ENCODE measurements at regions not wholly inside any gene's neighbourhood (a gene's known extent, or its start where the extent isn't known, plus 50 kb on each side); places are given as distances from the start of the nearest gene placed in this dataset.

- H3K27ac ChIP-seq: peak overlapping the region; percentile 4 to 73 (median 60)
- H3K27me3 ChIP-seq: peaks cover 0 to 7% (median 0%) of the 10 kb centered on the region in 4 donors
- no peak for DNase-seq
- intact Hi-C loops (cut with DNase I): no loop called here
- 57 to 61% methylated on average over 2 of the region's 2 CpGs for WGBS, 2 donors
- H3K36me3 ChIP-seq: no peaks in the 10 kb centered on the region
- no peak for TF ChIP-seq CTCF (IDR thresholded peaks at IDR 0.05)
- no peak for TF ChIP-seq POLR2A (IDR thresholded peaks at IDR 0.05)
- H3K9me3 ChIP-seq: no peaks in the 10 kb centered on the region
- peaks cover 0 to 45% (median 4%) of the 10 kb centered on the region in 3 donors for H3K4me1 ChIP-seq
- H3K4me3 ChIP-seq: no peak overlapping the region
These were observed 158.9 kb downstream of the COL6A3 start for GRCh38 chr2:237254911-237255578.

GRCh38 chr2:237256887-237257286, 157.1 kb downstream of the COL6A3 start:
- no peak overlapping the region for H3K4me3 ChIP-seq
- intact Hi-C loops (cut with DNase I): no loop called here
- peaks cover 0 to 45% (median 4%) of the 10 kb centered on the region in 3 donors for H3K4me1 ChIP-seq
- H3K9me3 ChIP-seq: no peaks in the 10 kb centered on the region
- DNase-seq: no peak
- peaks cover 0 to 7% (median 0%) of the 10 kb centered on the region in 4 donors for H3K27me3 ChIP-seq
- TF ChIP-seq CTCF (IDR thresholded peaks at IDR 0.05) (no peak), POLR2A (IDR thresholded peaks at IDR 0.05) (no peak)
- 19 to 63% methylated on average over 2 to 4 of the region's 4 CpGs for WGBS, 2 donors
- H3K36me3 ChIP-seq: no peaks in the 10 kb centered on the region
- peak overlapping the region in 3 of 4 donors; percentile 64 to 87 (median 73) for H3K27ac ChIP-seq

GRCh38 chr2:237257471-237257951, 156.5 kb downstream of the COL6A3 start:
- Histone ChIP-seq H3K27me3 (peaks cover 0 to 7% (median 0%) of the 10 kb centered on the region in 4 donors), H3K36me3 (no peaks in the 10 kb centered on the region), H3K4me1 (peaks cover 0 to 45% (median 4%) of the 10 kb centered on the region in 3 donors), H3K9me3 (no peaks in the 10 kb centered on the region), H3K27ac (peak overlapping the region; percentile 11 to 87 (median 68)), H3K4me3 (no peak overlapping the region)
- DNase-seq: no peak
- WGBS, 2 donors: 49 to 60% methylated on average over 10 of the region's 10 CpGs
- intact Hi-C loops (cut with DNase I): no loop called here
- TF ChIP-seq CTCF (IDR thresholded peaks at IDR 0.05) (no peak), POLR2A (IDR thresholded peaks at IDR 0.05) (no peak)

- no peak for DNase-seq
- TF ChIP-seq CTCF (IDR thresholded peaks at IDR 0.05): no peak
- no peak for TF ChIP-seq POLR2A (IDR thresholded peaks at IDR 0.05)
- 61 to 80% methylated on average over 7 of the region's 7 CpGs for WGBS, 2 donors
- H3K36me3 ChIP-seq: no peaks in the 10 kb centered on the region
- peaks cover 0 to 45% (median 4%) of the 10 kb centered on the region in 3 donors for H3K4me1 ChIP-seq
- no peak overlapping the region for H3K4me3 ChIP-seq
- H3K9me3 ChIP-seq: no peaks in the 10 kb centered on the region
- peaks cover 0 to 7% (median 0%) of the 10 kb centered on the region in 4 donors for H3K27me3 ChIP-seq
- H3K27ac ChIP-seq: peak overlapping the region; percentile 11 to 87 (median 68)
- intact Hi-C loops (cut with DNase I): no loop called here
These were observed 155.8 kb downstream of the COL6A3 start for GRCh38 chr2:237258116-237258515.

- TF ChIP-seq POLR2A (IDR thresholded peaks at IDR 0.05) (no peak), CTCF (IDR thresholded peaks at IDR 0.05) (no peak)
- Histone ChIP-seq H3K4me1 (peaks cover 0 to 40% (median 4%) of the 10 kb centered on the region in 3 donors), H3K27ac (peak overlapping the region in 2 of 4 donors; percentile 24 to 73), H3K4me3 (no peak overlapping the region), H3K9me3 (no peaks in the 10 kb centered on the region), H3K36me3 (no peaks in the 10 kb centered on the region), H3K27me3 (peaks cover 0 to 7% (median 0%) of the 10 kb centered on the region in 4 donors)
- no peak for DNase-seq
- intact Hi-C loops (cut with DNase I): no loop called here
- 65 to 69% methylated on average over 4 of the region's 4 CpGs for WGBS, 2 donors
These were observed 155.3 kb downstream of the COL6A3 start for GRCh38 chr2:237258615-237259014.

All from esophagus squamous epithelium (tissue), 5 donors.